ENCODE measurements at regions not wholly inside any gene's neighbourhood (a gene's known extent, or its start where the extent isn't known, plus 50 kb on each side); places are given as distances from the start of the nearest gene placed in this dataset.

DNA sequence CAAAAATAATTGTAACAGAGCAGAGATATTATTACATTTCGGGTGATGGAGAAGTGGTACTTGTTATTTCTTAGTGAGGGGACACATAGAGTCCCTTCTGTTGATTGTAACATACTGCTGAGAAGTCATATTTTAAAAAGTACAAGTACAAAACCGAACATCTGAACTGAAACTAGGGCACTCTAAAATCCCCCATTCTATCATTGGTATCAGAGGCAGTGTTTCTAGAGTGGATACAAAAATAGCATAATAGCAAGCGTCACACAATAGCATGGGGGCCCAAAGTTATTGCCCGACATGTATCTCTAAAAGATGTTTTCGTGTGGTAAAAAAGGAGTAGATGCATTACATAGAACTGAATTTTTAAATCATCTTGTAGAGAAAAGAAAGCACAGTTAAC lies 502.1 kb upstream of the SLC10A2 start (continued):
- TF ChIP-seq ZNF670 (tag by site-specific recombination; IDR thresholded peaks at IDR 0.05; ENCODE audit: low read depth) = no peak
- TF ChIP-seq, protein P1, sequence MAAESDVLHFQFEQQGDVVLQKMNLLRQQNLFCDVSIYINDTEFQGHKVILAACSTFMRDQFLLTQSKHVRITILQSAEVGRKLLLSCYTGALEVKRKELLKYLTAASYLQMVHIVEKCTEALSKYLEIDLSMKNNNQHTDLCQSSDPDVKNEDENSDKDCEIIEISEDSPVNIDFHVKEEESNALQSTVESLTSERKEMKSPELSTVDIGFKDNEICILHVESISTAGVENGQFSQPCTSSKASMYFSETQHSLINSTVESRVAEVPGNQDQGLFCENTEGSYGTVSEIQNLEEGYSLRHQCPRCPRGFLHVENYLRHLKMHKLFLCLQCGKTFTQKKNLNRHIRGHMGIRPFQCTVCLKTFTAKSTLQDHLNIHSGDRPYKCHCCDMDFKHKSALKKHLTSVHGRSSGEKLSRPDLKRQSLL (tag by site-specific recombination; IDR thresholded peaks at IDR 0.05) = no peak

DNA sequence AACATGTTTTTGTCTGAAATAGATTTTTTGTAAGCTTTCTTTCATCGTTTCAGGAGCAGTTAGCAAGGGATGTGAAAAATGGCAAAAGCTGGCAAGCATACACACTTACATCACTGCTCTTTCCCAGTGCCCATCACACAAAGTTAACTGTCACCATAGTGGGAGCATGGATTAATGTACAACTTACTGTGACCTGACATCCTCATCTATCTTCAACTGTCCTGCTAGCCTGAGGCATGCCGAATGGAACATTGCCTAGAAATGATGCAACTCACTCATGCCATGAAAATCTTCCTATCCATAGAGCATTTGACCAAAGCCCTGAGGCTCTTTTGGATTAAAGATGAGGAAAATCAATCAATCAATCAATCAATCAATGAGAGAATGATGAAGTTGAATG lies 491.7 kb upstream of the SLC10A2 start:
- no peaks in the 10 kb centered on the region for H3K36me3 ChIP-seq (ENCODE audit: control insufficient read depth in 2 of 2, insufficient read depth in 1 of 2, low read length in 2 of 2)
- no peaks in the 10 kb centered on the region for H3K9me3 ChIP-seq (ENCODE audit: control insufficient read depth, insufficient read depth, low read depth, low read length)
- ChIA-PET POLR2A (no interaction called here), CTCF (no interaction called here)
- H3K4me3 ChIP-seq (ENCODE audit: low read depth, low read length) = no peak overlapping the region
- TF ChIP-seq ZFP69B (tag by site-specific recombination; IDR thresholded peaks at IDR 0.05) (no peak), ZNF660 (tag by site-specific recombination; IDR thresholded peaks at IDR 0.05) (no peak), KLF7 (tag by site-specific recombination; IDR thresholded peaks at IDR 0.05; ENCODE audit: borderline replicate concordance) (no peak), ZNF146 (tag by site-specific recombination; IDR thresholded peaks at IDR 0.05) (no peak), MZF1 (tag by site-specific recombination; IDR thresholded peaks at IDR 0.05; ENCODE audit: borderline replicate concordance) (no peak), ZNF624 (tag by site-specific recombination; IDR thresholded peaks at IDR 0.05) (no peak)
- TF ChIP-seq, protein P2, sequence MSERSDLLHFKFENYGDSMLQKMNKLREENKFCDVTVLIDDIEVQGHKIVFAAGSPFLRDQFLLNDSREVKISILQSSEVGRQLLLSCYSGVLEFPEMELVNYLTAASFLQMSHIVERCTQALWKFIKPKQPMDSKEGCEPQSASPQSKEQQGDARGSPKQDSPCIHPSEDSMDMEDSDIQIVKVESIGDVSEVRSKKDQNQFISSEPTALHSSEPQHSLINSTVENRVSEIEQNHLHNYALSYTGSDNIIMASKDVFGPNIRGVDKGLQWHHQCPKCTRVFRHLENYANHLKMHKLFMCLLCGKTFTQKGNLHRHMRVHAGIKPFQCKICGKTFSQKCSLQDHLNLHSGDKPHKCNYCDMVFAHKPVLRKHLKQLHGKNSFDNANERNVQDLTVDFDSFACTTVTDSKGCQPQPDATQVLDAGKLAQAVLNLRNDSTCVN (tag by site-specific recombination; optimal IDR thresholded peaks at IDR 0.05) = no peak
- no peak overlapping the region for H3K27ac ChIP-seq (ENCODE audit: extremely low read depth, low read depth, low read length)
- H3K4me1 ChIP-seq (ENCODE audit: control insufficient read depth, insufficient read depth, low read length) = no peaks in the 10 kb centered on the region

DNA sequence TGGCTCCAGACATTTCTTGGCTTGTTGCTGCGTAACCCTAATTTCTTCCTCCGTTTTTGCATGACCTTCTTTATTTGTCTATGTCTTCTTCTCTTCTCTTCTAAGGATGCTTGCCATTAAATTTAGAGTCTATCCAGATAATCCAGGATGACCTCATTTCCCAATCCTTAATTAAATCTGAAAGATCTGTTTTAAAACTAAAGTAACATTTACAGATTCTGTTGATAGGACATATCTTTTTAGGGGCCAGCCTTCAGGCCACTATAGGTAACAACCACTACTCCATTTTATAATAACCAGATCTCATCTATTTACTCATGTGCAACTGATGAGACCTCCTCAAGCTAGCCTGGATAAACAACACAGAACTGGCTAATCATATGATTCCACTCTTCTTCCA lies 490.5 kb upstream of the SLC10A2 start:
- ChIA-PET CTCF (no interaction called here), POLR2A (no interaction called here)
- Histone ChIP-seq H3K4me3 (ENCODE audit: low read depth, low read length) (no peak overlapping the region), H3K4me1 (ENCODE audit: control insufficient read depth, insufficient read depth, low read length) (no peaks in the 10 kb centered on the region), H3K36me3 (ENCODE audit: control insufficient read depth in 2 of 2, insufficient read depth in 1 of 2, low read length in 2 of 2) (no peaks in the 10 kb centered on the region), H3K9me3 (ENCODE audit: control insufficient read depth, insufficient read depth, low read depth, low read length) (no peaks in the 10 kb centered on the region), H3K27ac (ENCODE audit: extremely low read depth, low read depth, low read length) (no peak overlapping the region)
- TF ChIP-seq ZNF555 (tag by site-specific recombination; conservative IDR thresholded peaks at IDR 0.05) (no peak), ZNF785 (tag by site-specific recombination; IDR thresholded peaks at IDR 0.05) (no peak), ZNF416 (tag by site-specific recombination; IDR thresholded peaks at IDR 0.05) (no peak), ZNF311 (tag by site-specific recombination; IDR thresholded peaks at IDR 0.05; ENCODE audit: borderline replicate concordance) (no peak), ZNF626 (tag by site-specific recombination; IDR thresholded peaks at IDR 0.05) (no peak), ZNF302 (tag by site-specific recombination; IDR thresholded peaks at IDR 0.05; ENCODE audit: low read depth) (no peak), ZFP3 (tag by site-specific recombination; IDR thresholded peaks at IDR 0.05; ENCODE audit: low read depth) (no peak), BCL11B (tag by site-specific recombination; IDR thresholded peaks at IDR 0.05; ENCODE audit: low read depth) (no peak), HOXD13 (CRISPR knock-in tag; IDR thresholded peaks at IDR 0.05; ENCODE audit: borderline replicate concordance) (no peak), ZNF426 (tag by site-specific recombination; IDR thresholded peaks at IDR 0.05) (no peak)
- TF ChIP-seq, protein P3, sequence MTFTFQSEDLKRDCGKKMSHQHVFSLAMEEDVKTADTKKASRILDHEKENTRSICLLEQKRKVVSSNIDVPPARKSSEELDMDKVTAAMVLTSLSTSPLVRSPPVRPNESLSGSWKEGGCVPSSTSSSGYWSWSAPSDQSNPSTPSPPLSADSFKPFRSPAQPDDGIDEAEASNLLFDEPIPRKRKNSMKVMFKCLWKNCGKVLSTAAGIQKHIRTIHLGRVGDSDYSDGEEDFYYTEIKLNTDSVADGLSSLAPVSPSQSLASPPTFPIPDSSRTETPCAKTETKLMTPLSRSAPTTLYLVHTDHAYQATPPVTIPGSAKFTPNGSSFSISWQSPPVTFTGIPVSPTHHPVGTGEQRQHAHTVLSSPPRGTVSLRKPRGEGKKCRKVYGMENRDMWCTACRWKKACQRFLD (tag by site-specific recombination; IDR thresholded peaks at IDR 0.05) = no peak
- TF ChIP-seq, protein P4, sequence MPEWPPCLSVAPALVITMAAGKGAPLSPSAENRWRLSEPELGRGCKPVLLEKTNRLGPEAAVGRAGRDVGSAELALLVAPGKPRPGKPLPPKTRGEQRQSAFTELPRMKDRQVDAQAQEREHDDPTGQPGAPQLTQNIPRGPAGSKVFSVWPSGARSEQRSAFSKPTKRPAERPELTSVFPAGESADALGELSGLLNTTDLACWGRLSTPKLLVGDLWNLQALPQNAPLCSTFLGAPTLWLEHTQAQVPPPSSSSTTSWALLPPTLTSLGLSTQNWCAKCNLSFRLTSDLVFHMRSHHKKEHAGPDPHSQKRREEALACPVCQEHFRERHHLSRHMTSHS (tag by site-specific recombination; IDR thresholded peaks at IDR 0.05) = no peak
- TF ChIP-seq, protein P5, sequence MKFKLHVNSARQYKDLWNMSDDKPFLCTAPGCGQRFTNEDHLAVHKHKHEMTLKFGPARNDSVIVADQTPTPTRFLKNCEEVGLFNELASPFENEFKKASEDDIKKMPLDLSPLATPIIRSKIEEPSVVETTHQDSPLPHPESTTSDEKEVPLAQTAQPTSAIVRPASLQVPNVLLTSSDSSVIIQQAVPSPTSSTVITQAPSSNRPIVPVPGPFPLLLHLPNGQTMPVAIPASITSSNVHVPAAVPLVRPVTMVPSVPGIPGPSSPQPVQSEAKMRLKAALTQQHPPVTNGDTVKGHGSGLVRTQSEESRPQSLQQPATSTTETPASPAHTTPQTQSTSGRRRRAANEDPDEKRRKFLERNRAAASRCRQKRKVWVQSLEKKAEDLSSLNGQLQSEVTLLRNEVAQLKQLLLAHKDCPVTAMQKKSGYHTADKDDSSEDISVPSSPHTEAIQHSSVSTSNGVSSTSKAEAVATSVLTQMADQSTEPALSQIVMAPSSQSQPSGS (tag by site-specific recombination; IDR thresholded peaks at IDR 0.05; ENCODE audit: low read depth) = no peak
- TF ChIP-seq, protein P6, sequence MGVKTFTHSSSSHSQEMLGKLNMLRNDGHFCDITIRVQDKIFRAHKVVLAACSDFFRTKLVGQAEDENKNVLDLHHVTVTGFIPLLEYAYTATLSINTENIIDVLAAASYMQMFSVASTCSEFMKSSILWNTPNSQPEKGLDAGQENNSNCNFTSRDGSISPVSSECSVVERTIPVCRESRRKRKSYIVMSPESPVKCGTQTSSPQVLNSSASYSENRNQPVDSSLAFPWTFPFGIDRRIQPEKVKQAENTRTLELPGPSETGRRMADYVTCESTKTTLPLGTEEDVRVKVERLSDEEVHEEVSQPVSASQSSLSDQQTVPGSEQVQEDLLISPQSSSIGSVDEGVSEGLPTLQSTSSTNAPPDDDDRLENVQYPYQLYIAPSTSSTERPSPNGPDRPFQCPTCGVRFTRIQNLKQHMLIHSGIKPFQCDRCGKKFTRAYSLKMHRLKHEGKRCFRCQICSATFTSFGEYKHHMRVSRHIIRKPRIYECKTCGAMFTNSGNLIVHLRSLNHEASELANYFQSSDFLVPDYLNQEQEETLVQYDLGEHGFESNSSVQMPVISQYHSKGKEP (tag by site-specific recombination; IDR thresholded peaks at IDR 0.05) = no peak
